GM12872 (cell line): ENCODE measurements at regions not wholly inside any gene's neighbourhood (a gene's known extent, or its start where the extent isn't known, plus 50 kb on each side); places are given as distances from the start of the nearest gene placed in this dataset.

Experiments used
- CTCF ChIP-seq: IDR thresholded peaks from 3 replicates; pipeline ENCODE4 v1.5.1; 2011; ENCODE audit warnings: low read depth, mild to moderate bottlenecking, low read length, moderate library complexity; ENCODE audit not compliant: insufficient read depth

GRCh38 chr19:33933931-33934330, 137.3 kb downstream of the KCTD15 start:
- TF ChIP-seq CTCF: no peak

GRCh38 chr19:33938821-33939220, 142.2 kb downstream of the KCTD15 start:
- TF ChIP-seq CTCF: no peak

GRCh38 chr19:33941133-33941532, 144.5 kb downstream of the KCTD15 start:
- TF ChIP-seq CTCF: no peak

- TF ChIP-seq CTCF: no peak
Measured at GRCh38 chr19:33946535-33947264, 150.0 kb downstream of the KCTD15 start.

- TF ChIP-seq CTCF: peak; percentile 21; the same call in 1 of the 3 replicates
Measured at GRCh38 chr19:33947265-33947964, 150.7 kb downstream of the KCTD15 start.

- no peak for TF ChIP-seq CTCF
Measured at GRCh38 chr19:33948651-33949335, 152.1 kb downstream of the KCTD15 start.

GRCh38 chr19:33950091-33950750, 153.6 kb downstream of the KCTD15 start:
- TF ChIP-seq CTCF: no peak
